NT2/D1 (cell line): ENCODE measurements at regions not wholly inside any gene's neighbourhood (a gene's known extent, or its start where the extent isn't known, plus 50 kb on each side); places are given as distances from the start of the nearest gene placed in this dataset.

Experiments used
- DNase-seq: peaks from one replicate; pipeline ENCODE4 v3.0.0-alpha.2; 2011; ENCODE audit warnings: low read depth, low spot score
- H3K27me3 ChIP-seq: 2 replicates; pipeline ENCODE4 v1.6.0; 2011; ENCODE audit warnings: mild to moderate bottlenecking; ENCODE audit not compliant: insufficient read length, insufficient read depth
- H3K36me3 ChIP-seq: 2 replicates; pipeline ENCODE4 v1.6.1; 2011; ENCODE audit warnings: mild to moderate bottlenecking, low read length, mixed read lengths; ENCODE audit not compliant: insufficient read depth, insufficient read length
- H3K4me1 ChIP-seq: 2 replicates; pipeline ENCODE4 v1.5.1; 2011; ENCODE audit not compliant: insufficient read depth, insufficient read length
- H3K4me3 ChIP-seq: 2 replicates; pipeline ENCODE4 v1.5.1; 2011; ENCODE audit warnings: low read depth; ENCODE audit not compliant: insufficient read length
- H3K9ac ChIP-seq: 2 replicates; pipeline ENCODE4 v1.6.0; 2011; ENCODE audit warnings: low read depth; ENCODE audit not compliant: insufficient read length
- H3K9me3 ChIP-seq: 2 replicates; pipeline ENCODE4 v1.5.1; 2011; ENCODE audit warnings: mild to moderate bottlenecking, low read length; ENCODE audit not compliant: insufficient read depth
- SUZ12 ChIP-seq: IDR thresholded peaks from 2 replicates; pipeline ENCODE4 v1.6.1; 2011; ENCODE audit not compliant: insufficient read length, insufficient read depth; ENCODE audit errors: extremely low read depth
- YY1 ChIP-seq: IDR thresholded peaks from 2 replicates; pipeline ENCODE4 v1.6.1; 2011; ENCODE audit not compliant: insufficient read length, insufficient read depth
- ZNF274 ChIP-seq: IDR thresholded peaks from 2 replicates; pipeline ENCODE4 v1.6.1; 2011; ENCODE audit warnings: mild to moderate bottlenecking, low read depth, low read length

GRCh38 chr6:14900919-14901318, 344.9 kb upstream of the JARID2 start:
- TF ChIP-seq SUZ12: no peak
- Histone ChIP-seq H3K27me3 (no peaks in the 10 kb centered on the region), H3K4me1 (no peaks in the 10 kb centered on the region), H3K4me3 (no peak overlapping the region), H3K36me3 (no peaks in the 10 kb centered on the region), H3K9ac (no peak overlapping the region), H3K9me3 (no peaks in the 10 kb centered on the region)
- no peak for DNase-seq

DNA sequence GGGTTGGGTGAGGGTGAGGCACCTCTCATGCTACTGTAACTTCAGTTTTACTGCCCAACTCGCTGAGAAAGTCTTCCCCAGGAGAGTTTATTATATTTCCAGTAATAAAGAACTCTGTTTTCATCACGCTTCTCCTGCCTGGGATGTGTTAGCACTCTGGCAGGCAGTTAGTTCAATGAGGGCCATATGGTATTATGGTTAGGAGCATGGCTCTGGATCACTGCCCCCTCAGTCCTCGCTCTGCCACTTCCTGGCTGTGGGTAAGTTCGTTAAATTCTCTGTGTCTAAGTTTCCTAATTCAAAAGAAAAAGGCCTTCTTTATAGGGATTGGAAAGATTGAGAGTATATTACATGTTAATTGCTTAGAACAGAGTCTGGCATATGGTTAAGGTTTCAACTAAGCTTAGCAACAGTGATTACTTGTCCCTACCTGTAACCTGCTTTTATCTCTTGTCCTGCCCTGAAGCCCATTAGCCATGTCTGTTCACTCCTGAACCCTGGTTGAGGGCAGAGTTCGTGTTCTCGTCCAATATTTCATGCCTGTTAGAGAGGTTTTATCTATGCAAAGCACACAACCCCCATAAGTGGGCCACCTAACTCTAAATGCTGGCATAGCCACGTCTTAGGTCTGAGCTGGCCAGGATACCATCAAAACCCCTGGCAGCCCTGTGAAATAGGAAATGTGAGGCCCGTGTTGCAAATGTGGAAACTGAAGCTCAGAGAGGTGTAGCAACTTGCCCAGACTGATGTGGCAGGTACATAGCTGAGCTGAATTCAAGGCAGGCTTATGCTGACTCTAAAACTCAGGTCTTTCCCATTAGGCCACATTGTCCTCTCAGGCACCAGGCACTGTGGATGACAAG, 342.5 kb upstream of the JARID2 start:
- no peaks in the 10 kb centered on the region for H3K9me3 ChIP-seq
- TF ChIP-seq ZNF274 (no peak), SUZ12 (no peak), YY1 (no peak)
- H3K27me3 ChIP-seq: no peaks in the 10 kb centered on the region
- no peak for DNase-seq
- no peaks in the 10 kb centered on the region for H3K36me3 ChIP-seq
- no peak overlapping the region for H3K4me3 ChIP-seq
- H3K9ac ChIP-seq: no peak overlapping the region
- H3K4me1 ChIP-seq: no peaks in the 10 kb centered on the region

DNA sequence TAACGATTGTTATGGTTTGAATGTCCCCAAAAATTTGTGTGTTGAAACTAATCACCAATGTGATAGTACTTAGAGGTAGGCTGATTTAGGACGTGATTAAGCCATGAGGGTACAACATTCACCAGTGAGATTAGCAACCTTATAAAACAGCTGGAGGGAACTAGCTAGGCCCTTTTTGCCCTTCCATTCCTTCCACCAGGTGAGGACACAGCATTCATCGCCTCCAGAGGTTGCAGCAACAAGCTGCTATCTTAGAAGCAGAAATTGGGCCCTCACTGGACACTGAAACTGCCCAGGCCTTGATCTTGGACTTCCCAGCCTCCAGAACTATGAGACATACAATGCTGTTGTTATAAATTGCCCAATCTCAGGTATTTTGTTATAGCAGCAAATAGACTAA, 340.7 kb upstream of the JARID2 start:
- TF ChIP-seq YY1 (no peak), ZNF274 (no peak), SUZ12 (no peak)
- H3K36me3 ChIP-seq: no peaks in the 10 kb centered on the region
- H3K27me3 ChIP-seq: no peaks in the 10 kb centered on the region
- H3K4me3 ChIP-seq: no peak overlapping the region
- H3K9me3 ChIP-seq: no peaks in the 10 kb centered on the region
- DNase-seq: no peak
- no peak overlapping the region for H3K9ac ChIP-seq
- no peaks in the 10 kb centered on the region for H3K4me1 ChIP-seq

DNA sequence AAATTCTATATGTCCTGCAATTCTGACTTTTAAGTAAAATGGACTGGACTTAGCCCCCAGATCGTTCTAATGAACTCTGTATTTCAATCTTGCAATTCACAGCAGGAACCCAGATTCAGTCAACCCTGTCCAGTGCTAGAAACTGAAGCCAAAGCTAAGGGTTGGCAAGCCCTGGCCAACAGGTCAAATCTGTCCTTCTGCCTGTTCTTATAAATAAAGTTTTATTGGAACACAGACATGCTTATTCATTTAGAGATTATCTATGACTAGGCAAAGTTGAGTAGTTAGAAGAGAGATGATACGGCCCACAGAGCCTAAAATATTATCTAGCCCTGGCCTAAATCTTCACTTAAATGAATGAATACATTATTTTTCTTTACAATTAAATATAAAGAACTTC, 339.2 kb upstream of the JARID2 start:
- Histone ChIP-seq H3K4me3 (no peak overlapping the region), H3K36me3 (no peaks in the 10 kb centered on the region), H3K4me1 (no peaks in the 10 kb centered on the region), H3K27me3 (no peaks in the 10 kb centered on the region), H3K9ac (no peak overlapping the region), H3K9me3 (no peaks in the 10 kb centered on the region)
- no peak for DNase-seq
- TF ChIP-seq YY1: no peak
- TF ChIP-seq ZNF274: no peak

GRCh38 chr6:14910692-14911547, 334.9 kb upstream of the JARID2 start:
- Histone ChIP-seq H3K27me3 (no peaks in the 10 kb centered on the region), H3K4me3 (no peak overlapping the region), H3K9ac (no peak overlapping the region), H3K4me1 (peaks cover 3% of the 10 kb centered on the region), H3K36me3 (no peaks in the 10 kb centered on the region), H3K9me3 (no peaks in the 10 kb centered on the region)
- TF ChIP-seq YY1 (no peak), SUZ12 (no peak), ZNF274 (no peak)
- no peak for DNase-seq

- no peak overlapping the region for H3K9ac ChIP-seq
- H3K9me3 ChIP-seq: no peaks in the 10 kb centered on the region
- no peak for DNase-seq
Observed at GRCh38 chr6:14912226-14912625, 333.6 kb upstream of the JARID2 start.

GRCh38 chr6:14912706-14913105, 333.2 kb upstream of the JARID2 start:
- Histone ChIP-seq H3K9ac (no peak overlapping the region), H3K4me1 (peaks cover 3% of the 10 kb centered on the region), H3K9me3 (no peaks in the 10 kb centered on the region), H3K36me3 (no peaks in the 10 kb centered on the region), H3K27me3 (no peaks in the 10 kb centered on the region), H3K4me3 (no peak overlapping the region)
- DNase-seq: no peak
- TF ChIP-seq YY1 (no peak), SUZ12 (no peak), ZNF274 (no peak)

More at GRCh38 chr6:14912226-14912625, 333.6 kb upstream of the JARID2 start:
- Histone ChIP-seq H3K27me3 (no peaks in the 10 kb centered on the region), H3K36me3 (no peaks in the 10 kb centered on the region), H3K4me1 (peaks cover 3% of the 10 kb centered on the region), H3K4me3 (no peak overlapping the region)
- TF ChIP-seq SUZ12 (no peak), YY1 (no peak), ZNF274 (no peak)
